ENCODE measurements at regions not wholly inside any gene's neighbourhood (a gene's known extent, or its start where the extent isn't known, plus 50 kb on each side); places are given as distances from the start of the nearest gene placed in this dataset.
A peak's percentile ranks its signal among the peaks of the same experiment; 100 is the strongest.

GRCh38 chr6:4358414-4359107, 223.2 kb upstream of the ECI2 start:
- peak; percentile 23 for TF ChIP-seq POLR2A (IDR thresholded peaks at IDR 0.05)
- TF ChIP-seq CTCF (IDR thresholded peaks at IDR 0.05), result no peak
- TF ChIP-seq EP300 (IDR thresholded peaks at IDR 0.05; ENCODE audit: low read depth), result peak; percentile 69

Measured in transverse colon (tissue), 3 donors.